ENCODE measurements at regions not wholly inside any gene's neighbourhood (a gene's known extent, or its start where the extent isn't known, plus 50 kb on each side); places are given as distances from the start of the nearest gene placed in this dataset.

DNA sequence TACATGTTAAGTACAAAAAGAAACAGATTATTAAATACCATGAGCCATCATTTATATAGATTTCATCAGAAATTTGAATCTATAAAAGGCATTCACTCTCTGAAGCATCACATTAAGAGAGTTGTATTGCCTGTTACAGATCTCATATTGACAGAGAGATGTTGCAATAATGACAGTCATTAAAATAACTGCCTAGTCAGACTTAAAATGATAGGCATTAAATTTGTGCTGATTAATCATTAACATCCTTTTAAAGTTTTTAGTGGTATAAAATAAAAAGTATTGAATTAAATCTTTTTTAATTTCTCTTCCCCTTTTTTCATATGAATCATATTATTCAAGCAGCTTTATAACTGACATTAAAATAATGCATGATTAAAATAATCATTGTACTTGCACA is 404.9 kb upstream of the FAM174A start:
- no peak overlapping the region for H3K27ac ChIP-seq (ENCODE audit: low read depth in 2 of 2, low read length in 1 of 2)
- ChIA-PET POLR2A (no interaction called here), CTCF (no interaction called here)

DNA sequence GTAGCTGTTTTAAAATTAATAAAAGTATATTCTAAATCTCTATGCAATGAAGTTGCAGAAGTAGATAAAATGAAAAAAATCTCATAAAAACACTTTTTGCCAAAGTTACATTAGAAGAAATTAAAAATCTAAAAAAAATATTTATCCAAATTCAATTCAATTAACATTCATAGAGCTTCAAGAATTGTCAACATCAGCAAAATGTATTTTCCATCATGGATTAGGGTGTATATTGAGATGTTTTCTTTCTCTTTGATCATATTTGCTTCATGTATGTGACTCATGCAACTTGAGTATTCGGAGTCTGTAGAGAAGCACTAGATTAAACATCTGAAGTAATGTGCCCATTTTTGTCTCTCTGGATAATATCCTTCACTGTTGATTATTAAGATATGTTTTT is 415.3 kb upstream of the FAM174A start:
- no peak for DNase-seq
- CTCF ChIA-PET, result no interaction called here
- TF ChIP-seq, protein P1, sequence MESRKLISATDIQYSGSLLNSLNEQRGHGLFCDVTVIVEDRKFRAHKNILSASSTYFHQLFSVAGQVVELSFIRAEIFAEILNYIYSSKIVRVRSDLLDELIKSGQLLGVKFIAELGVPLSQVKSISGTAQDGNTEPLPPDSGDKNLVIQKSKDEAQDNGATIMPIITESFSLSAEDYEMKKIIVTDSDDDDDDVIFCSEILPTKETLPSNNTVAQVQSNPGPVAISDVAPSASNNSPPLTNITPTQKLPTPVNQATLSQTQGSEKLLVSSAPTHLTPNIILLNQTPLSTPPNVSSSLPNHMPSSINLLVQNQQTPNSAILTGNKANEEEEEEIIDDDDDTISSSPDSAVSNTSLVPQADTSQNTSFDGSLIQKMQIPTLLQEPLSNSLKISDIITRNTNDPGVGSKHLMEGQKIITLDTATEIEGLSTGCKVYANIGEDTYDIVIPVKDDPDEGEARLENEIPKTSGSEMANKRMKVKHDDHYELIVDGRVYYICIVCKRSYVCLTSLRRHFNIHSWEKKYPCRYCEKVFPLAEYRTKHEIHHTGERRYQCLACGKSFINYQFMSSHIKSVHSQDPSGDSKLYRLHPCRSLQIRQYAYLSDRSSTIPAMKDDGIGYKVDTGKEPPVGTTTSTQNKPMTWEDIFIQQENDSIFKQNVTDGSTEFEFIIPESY (IDR thresholded peaks at IDR 0.05; ENCODE audit: borderline replicate concordance, low read depth), result no peak
- TF ChIP-seq, protein P2, sequence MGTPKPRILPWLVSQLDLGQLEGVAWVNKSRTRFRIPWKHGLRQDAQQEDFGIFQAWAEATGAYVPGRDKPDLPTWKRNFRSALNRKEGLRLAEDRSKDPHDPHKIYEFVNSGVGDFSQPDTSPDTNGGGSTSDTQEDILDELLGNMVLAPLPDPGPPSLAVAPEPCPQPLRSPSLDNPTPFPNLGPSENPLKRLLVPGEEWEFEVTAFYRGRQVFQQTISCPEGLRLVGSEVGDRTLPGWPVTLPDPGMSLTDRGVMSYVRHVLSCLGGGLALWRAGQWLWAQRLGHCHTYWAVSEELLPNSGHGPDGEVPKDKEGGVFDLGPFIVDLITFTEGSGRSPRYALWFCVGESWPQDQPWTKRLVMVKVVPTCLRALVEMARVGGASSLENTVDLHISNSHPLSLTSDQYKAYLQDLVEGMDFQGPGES (IDR thresholded peaks at IDR 0.05; ENCODE audit: low read depth, low read length), result no peak
- TF ChIP-seq, protein P3, sequence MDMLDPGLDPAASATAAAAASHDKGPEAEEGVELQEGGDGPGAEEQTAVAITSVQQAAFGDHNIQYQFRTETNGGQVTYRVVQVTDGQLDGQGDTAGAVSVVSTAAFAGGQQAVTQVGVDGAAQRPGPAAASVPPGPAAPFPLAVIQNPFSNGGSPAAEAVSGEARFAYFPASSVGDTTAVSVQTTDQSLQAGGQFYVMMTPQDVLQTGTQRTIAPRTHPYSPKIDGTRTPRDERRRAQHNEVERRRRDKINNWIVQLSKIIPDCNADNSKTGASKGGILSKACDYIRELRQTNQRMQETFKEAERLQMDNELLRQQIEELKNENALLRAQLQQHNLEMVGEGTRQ (IDR thresholded peaks at IDR 0.05; ENCODE audit: borderline replicate concordance, low read depth, low read length), result no peak
- TF ChIP-seq RFX5 (IDR thresholded peaks at IDR 0.05; ENCODE audit: low read length) (no peak), TAF1 (IDR thresholded peaks at IDR 0.05; ENCODE audit: borderline replicate concordance, low read depth, low read length) (no peak), SIN3A (IDR thresholded peaks at IDR 0.05; ENCODE audit: borderline replicate concordance, low read depth, low read length) (no peak), RAD21 (IDR thresholded peaks at IDR 0.05; ENCODE audit: low read length) (no peak), TCF12 (IDR thresholded peaks at IDR 0.05) (no peak), FOXM1 (IDR thresholded peaks at IDR 0.05; ENCODE audit: low read depth) (no peak), NFIC (IDR thresholded peaks at IDR 0.05; ENCODE audit: borderline replicate concordance) (no peak), EP300 (IDR thresholded peaks at IDR 0.05; ENCODE audit: borderline replicate concordance in 1 of 2, low read depth in 1 of 2, low read length in 1 of 2) (no peak), MXI1 (IDR thresholded peaks at IDR 0.05; ENCODE audit: low read depth, low read length) (no peak), GABPA (IDR thresholded peaks at IDR 0.05; ENCODE audit: low read depth) (no peak)
- TF ChIP-seq, protein P4, sequence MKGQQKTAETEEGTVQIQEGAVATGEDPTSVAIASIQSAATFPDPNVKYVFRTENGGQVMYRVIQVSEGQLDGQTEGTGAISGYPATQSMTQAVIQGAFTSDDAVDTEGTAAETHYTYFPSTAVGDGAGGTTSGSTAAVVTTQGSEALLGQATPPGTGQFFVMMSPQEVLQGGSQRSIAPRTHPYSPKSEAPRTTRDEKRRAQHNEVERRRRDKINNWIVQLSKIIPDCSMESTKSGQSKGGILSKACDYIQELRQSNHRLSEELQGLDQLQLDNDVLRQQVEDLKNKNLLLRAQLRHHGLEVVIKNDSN (IDR thresholded peaks at IDR 0.05; ENCODE audit: borderline replicate concordance, low read depth), result no peak

More for the DNA sequence above, 404.9 kb upstream of the FAM174A start:
- no peaks in the 10 kb centered on the region for H3K27me3 ChIP-seq (ENCODE audit: insufficient read depth)
- no peaks in the 10 kb centered on the region for H3K9me2 ChIP-seq
- no peak overlapping the region for H3K4me2 ChIP-seq
- no peak overlapping the region for H3K9ac ChIP-seq
- no peak for DNase-seq
- H3K4me3 ChIP-seq (ENCODE audit: low read depth in 2 of 2, low read length in 1 of 2), result no peak overlapping the region
- H3K79me2 ChIP-seq (ENCODE audit: insufficient read depth), result no peaks in the 10 kb centered on the region
- H3K36me3 ChIP-seq (replicated peaks in 1 of 2; ENCODE audit: control insufficient read depth in 1 of 2, insufficient read depth in 2 of 2, low read length in 1 of 2), result no peaks in the 10 kb centered on the region
- no peak overlapping the region for H2AFZ ChIP-seq (ENCODE audit: low read depth)
- no peaks in the 10 kb centered on the region for H3K9me3 ChIP-seq
- no peaks in the 10 kb centered on the region for H3K4me1 ChIP-seq (ENCODE audit: control insufficient read depth in 1 of 2, insufficient read depth in 2 of 2, low read depth in 1 of 2, low read length in 1 of 2)
- no peaks in the 10 kb centered on the region for H4K20me1 ChIP-seq (ENCODE audit: insufficient read depth)
- H3F3A ChIP-seq (replicated peaks; ENCODE audit: insufficient read depth), result no peaks in the 10 kb centered on the region
- TF ChIP-seq, protein P2 (IDR thresholded peaks at IDR 0.05; ENCODE audit: low read depth, low read length), result no peak
- no peak for TF ChIP-seq RXRA (IDR thresholded peaks at IDR 0.05; ENCODE audit: borderline replicate concordance, low read depth)
- no peak for TF ChIP-seq SIN3A (IDR thresholded peaks at IDR 0.05; ENCODE audit: borderline replicate concordance, low read depth, low read length)
- TF ChIP-seq FOXJ3 (CRISPR knock-in tag; IDR thresholded peaks at IDR 0.05), result no peak
- no peak for TF ChIP-seq FOXM1 (IDR thresholded peaks at IDR 0.05; ENCODE audit: low read depth)
- no peak for TF ChIP-seq EZH2phosphoT487 (IDR thresholded peaks at IDR 0.05; ENCODE audit: borderline replicate concordance, low read depth)
- TF ChIP-seq, protein P5, sequence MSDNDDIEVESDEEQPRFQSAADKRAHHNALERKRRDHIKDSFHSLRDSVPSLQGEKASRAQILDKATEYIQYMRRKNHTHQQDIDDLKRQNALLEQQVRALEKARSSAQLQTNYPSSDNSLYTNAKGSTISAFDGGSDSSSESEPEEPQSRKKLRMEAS (IDR thresholded peaks at IDR 0.05; ENCODE audit: low read depth), result no peak
- TF ChIP-seq TCF12 (IDR thresholded peaks at IDR 0.05), result no peak
- TF ChIP-seq, protein P4 (IDR thresholded peaks at IDR 0.05; ENCODE audit: borderline replicate concordance, low read depth), result no peak
- no peak for TF ChIP-seq FOSL2 (IDR thresholded peaks at IDR 0.05; ENCODE audit: borderline replicate concordance, low read depth)
- TF ChIP-seq SMC3 (IDR thresholded peaks at IDR 0.05; ENCODE audit: low read depth, low read length), result no peak
- no peak for TF ChIP-seq TEAD4 (IDR thresholded peaks at IDR 0.05; ENCODE audit: borderline replicate concordance, insufficient read depth)
- TF ChIP-seq NFIC (IDR thresholded peaks at IDR 0.05; ENCODE audit: borderline replicate concordance), result no peak
- no peak for TF ChIP-seq RAD21 (IDR thresholded peaks at IDR 0.05; ENCODE audit: low read length)

More for the DNA sequence above, 415.3 kb upstream of the FAM174A start:
- WGBS (ENCODE audit: low lambda C conversion rate), result 0% methylated on average over 1 of the region's 1 CpG
- H3K27ac ChIP-seq (ENCODE audit: low read depth in 2 of 2, low read length in 1 of 2), result no peak overlapping the region
- H3K9ac ChIP-seq, result no peak overlapping the region
- H3K9me2 ChIP-seq, result no peaks in the 10 kb centered on the region
- H3F3A ChIP-seq (replicated peaks; ENCODE audit: insufficient read depth), result no peaks in the 10 kb centered on the region
- H3K79me2 ChIP-seq (ENCODE audit: insufficient read depth), result no peaks in the 10 kb centered on the region
- H3K9me3 ChIP-seq, result no peaks in the 10 kb centered on the region
- POLR2A ChIA-PET, result no interaction called here
- no peaks in the 10 kb centered on the region for H3K4me1 ChIP-seq (ENCODE audit: control insufficient read depth in 1 of 2, insufficient read depth in 2 of 2, low read depth in 1 of 2, low read length in 1 of 2)
- no peaks in the 10 kb centered on the region for H4K20me1 ChIP-seq (ENCODE audit: insufficient read depth)
- no peak overlapping the region for H3K4me3 ChIP-seq (ENCODE audit: low read depth in 2 of 2, low read length in 1 of 2)
- H3K27me3 ChIP-seq (ENCODE audit: insufficient read depth), result no peaks in the 10 kb centered on the region
- H3K4me2 ChIP-seq, result no peak overlapping the region
- H3K36me3 ChIP-seq (replicated peaks in 1 of 2; ENCODE audit: control insufficient read depth in 1 of 2, insufficient read depth in 2 of 2, low read length in 1 of 2), result no peaks in the 10 kb centered on the region
- no peak overlapping the region for H2AFZ ChIP-seq (ENCODE audit: low read depth)

Measured in SK-N-SH (cell line).